Ishikawa (cell line): ENCODE measurements at regions not wholly inside any gene's neighbourhood (a gene's known extent, or its start where the extent isn't known, plus 50 kb on each side); places are given as distances from the start of the nearest gene placed in this dataset.

Source experiments
- EP300 ChIP-seq: IDR thresholded peaks from 2 replicates; pipeline ENCODE4 v1.6.1; 2012; ENCODE audit warnings: borderline replicate concordance
- RAD21 ChIP-seq: IDR thresholded peaks from 2 replicates; pipeline ENCODE4 v1.6.1; 2012; ENCODE audit warnings: low read depth

- no peak for TF ChIP-seq RAD21
- TF ChIP-seq EP300 = no peak
Observed at GRCh38 chr6:155676346-155676745, 220.7 kb upstream of the NOX3 start.
